DMS 273 (cell line): ENCODE measurements at regions not wholly inside any gene's neighbourhood (a gene's known extent, or its start where the extent isn't known, plus 50 kb on each side); places are given as distances from the start of the nearest gene placed in this dataset.

Experiments used
- DNase-seq: peaks from one replicate; lab custom pipeline; 2025; ENCODE audit not compliant: unreplicated experiment; lab: John Stamatoyannopoulos, UW

- no peak for DNase-seq
Measured at GRCh38 chr1:91152331-91152730, 130.5 kb upstream of the ZNF644 start.

- DNase-seq, result no peak
Measured at GRCh38 chr1:91151702-91152101, 129.9 kb upstream of the ZNF644 start.

- peak; percentile 78 for DNase-seq
Measured at GRCh38 chr1:91148641-91149069, 126.8 kb upstream of the ZNF644 start.

- DNase-seq, result no peak
Measured at GRCh38 chr1:91141858-91142257, 120.0 kb upstream of the ZNF644 start.

- DNase-seq, result no peak
Measured at GRCh38 chr1:91138959-91139358, 117.1 kb upstream of the ZNF644 start.

- no peak for DNase-seq
Measured at GRCh38 chr1:91137173-91137852, 115.5 kb upstream of the ZNF644 start.

GRCh38 chr1:91135799-91136198 is 114.0 kb upstream of the ZNF644 start:
- DNase-seq, result no peak

GRCh38 chr1:91133248-91133647 is 111.4 kb upstream of the ZNF644 start:
- no peak for DNase-seq

- no peak for DNase-seq
Measured at GRCh38 chr1:91130256-91130985, 108.6 kb upstream of the ZNF644 start.

- DNase-seq, result no peak
Measured at GRCh38 chr1:91129458-91129857, 107.6 kb upstream of the ZNF644 start.

- DNase-seq, result no peak
Measured at GRCh38 chr1:91129017-91129416, 107.2 kb upstream of the ZNF644 start.

GRCh38 chr1:91124989-91125417 is 103.2 kb upstream of the ZNF644 start:
- DNase-seq, result peak; percentile 37

GRCh38 chr1:91124290-91124985 is 102.6 kb upstream of the ZNF644 start:
- DNase-seq, result no peak

- no peak for DNase-seq
Measured at GRCh38 chr1:91123773-91124172, 101.9 kb upstream of the ZNF644 start.

GRCh38 chr1:91123319-91123718 is 101.5 kb upstream of the ZNF644 start:
- DNase-seq, result no peak

GRCh38 chr1:91122106-91122717 is 100.4 kb upstream of the ZNF644 start:
- DNase-seq, result no peak

- no peak for DNase-seq
Measured at GRCh38 chr1:91121366-91121765, 99.5 kb upstream of the ZNF644 start.

- DNase-seq, result no peak
Measured at GRCh38 chr1:91120936-91121335, 99.1 kb upstream of the ZNF644 start.

- no peak for DNase-seq
Measured at GRCh38 chr1:91120421-91120820, 98.6 kb upstream of the ZNF644 start.

GRCh38 chr1:91104712-91105111 is 82.9 kb upstream of the ZNF644 start:
- DNase-seq, result no peak

GRCh38 chr1:91101328-91101727 is 79.5 kb upstream of the ZNF644 start:
- no peak for DNase-seq
